Hepatocyte (in vitro differentiated cells): ENCODE measurements at regions not wholly inside any gene's neighbourhood (a gene's known extent, or its start where the extent isn't known, plus 50 kb on each side); places are given as distances from the start of the nearest gene placed in this dataset.

Experiments used
- EZH2 ChIP-seq: fragments of 200-600 bp; sonication (generic); IDR thresholded peaks from 2 replicates; pipeline ENCODE4 v1.6.1; 2016; ENCODE audit warnings: antibody characterized with exemption, mild to moderate bottlenecking, borderline replicate concordance
- EZH2phosphoT487 ChIP-seq: fragments of 200-600 bp; sonication (generic); IDR thresholded peaks from one replicate; pipeline ENCODE4 v1.6.1; 2018; ENCODE audit warnings: antibody characterized with exemption, mild to moderate bottlenecking, low read depth, moderate library complexity; ENCODE audit not compliant: unreplicated experiment, severe bottlenecking
- TF ChIP-seq, protein P1 (sequence below): fragments of 200-600 bp; sonication (generic); IDR thresholded peaks from 2 replicates; pipeline ENCODE4 v1.5.1; 2016; ENCODE audit warnings: antibody characterized with exemption, mild to moderate bottlenecking; ENCODE audit not compliant: poor library complexity

DNA sequence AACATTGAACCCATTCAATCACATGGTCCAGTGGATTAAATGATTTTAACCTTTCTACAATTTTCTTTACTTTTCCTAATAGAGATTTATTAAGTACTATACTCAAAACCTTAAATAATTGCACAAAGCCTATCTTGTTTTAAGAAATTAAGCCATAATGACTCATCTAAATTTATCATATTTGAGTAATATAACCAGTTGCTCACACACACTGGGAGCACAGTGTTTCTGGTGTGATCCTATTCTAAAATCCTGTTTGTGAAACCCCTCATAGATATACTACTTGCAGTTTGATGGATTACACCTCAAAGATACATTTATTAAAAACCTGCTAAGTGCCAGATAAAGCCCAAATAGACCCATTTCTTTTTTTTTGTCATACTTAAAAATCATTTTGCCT is 668.3 kb upstream of the CDH18 start:
- no peak for TF ChIP-seq EZH2
- TF ChIP-seq, protein P1, sequence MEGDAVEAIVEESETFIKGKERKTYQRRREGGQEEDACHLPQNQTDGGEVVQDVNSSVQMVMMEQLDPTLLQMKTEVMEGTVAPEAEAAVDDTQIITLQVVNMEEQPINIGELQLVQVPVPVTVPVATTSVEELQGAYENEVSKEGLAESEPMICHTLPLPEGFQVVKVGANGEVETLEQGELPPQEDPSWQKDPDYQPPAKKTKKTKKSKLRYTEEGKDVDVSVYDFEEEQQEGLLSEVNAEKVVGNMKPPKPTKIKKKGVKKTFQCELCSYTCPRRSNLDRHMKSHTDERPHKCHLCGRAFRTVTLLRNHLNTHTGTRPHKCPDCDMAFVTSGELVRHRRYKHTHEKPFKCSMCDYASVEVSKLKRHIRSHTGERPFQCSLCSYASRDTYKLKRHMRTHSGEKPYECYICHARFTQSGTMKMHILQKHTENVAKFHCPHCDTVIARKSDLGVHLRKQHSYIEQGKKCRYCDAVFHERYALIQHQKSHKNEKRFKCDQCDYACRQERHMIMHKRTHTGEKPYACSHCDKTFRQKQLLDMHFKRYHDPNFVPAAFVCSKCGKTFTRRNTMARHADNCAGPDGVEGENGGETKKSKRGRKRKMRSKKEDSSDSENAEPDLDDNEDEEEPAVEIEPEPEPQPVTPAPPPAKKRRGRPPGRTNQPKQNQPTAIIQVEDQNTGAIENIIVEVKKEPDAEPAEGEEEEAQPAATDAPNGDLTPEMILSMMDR: no peak
- TF ChIP-seq EZH2phosphoT487: no peak
